ENCODE measurements at regions not wholly inside any gene's neighbourhood (a gene's known extent, or its start where the extent isn't known, plus 50 kb on each side); places are given as distances from the start of the nearest gene placed in this dataset.

GRCh38 chr6:168371981-168372711 lies 52.6 kb upstream of the DACT2 start:
- no peak overlapping the region for H3K4me2 ChIP-seq (ENCODE audit: control insufficient read depth, extremely low read depth, insufficient read depth, low read depth, low read length)
- H3K27ac ChIP-seq (ENCODE audit: control insufficient read depth, insufficient read depth, low read length) = no peak overlapping the region
- no peak for FAIRE-seq
- H2AFZ ChIP-seq (ENCODE audit: control insufficient read depth, low read length) = no peak overlapping the region
- no peaks in the 10 kb centered on the region for H4K20me1 ChIP-seq (ENCODE audit: control insufficient read depth, extremely low read depth, insufficient read depth, low read length)
- no peaks in the 10 kb centered on the region for H3K9me1 ChIP-seq (ENCODE audit: control insufficient read depth, extremely low read depth, insufficient read depth, low read length)
- no peaks in the 10 kb centered on the region for H3K4me1 ChIP-seq (ENCODE audit: control insufficient read depth, extremely low read depth, insufficient read depth, low read length)
- H3K79me2 ChIP-seq (ENCODE audit: control insufficient read depth, insufficient read depth, low read length) = no peaks in the 10 kb centered on the region
- H3K9me3 ChIP-seq (ENCODE audit: control insufficient read depth, low read depth, low read length) = no peaks in the 10 kb centered on the region
- TF ChIP-seq CTCF (optimal IDR thresholded peaks at IDR 0.05 in 1 of 3, IDR thresholded peaks at IDR 0.05 in 1 of 3, conservative IDR thresholded peaks at IDR 0.05 in 1 of 3; ENCODE audit: extremely low read depth in 1 of 3, insufficient read depth in 2 of 3, low read length in 3 of 3) (no peak), EZH2 (IDR thresholded peaks at IDR 0.05; ENCODE audit: low read length) (no peak)
- H3K9ac ChIP-seq (ENCODE audit: control insufficient read depth, extremely low read depth, insufficient read depth, low read length) = no peak overlapping the region
- H3K27me3 ChIP-seq (ENCODE audit: control insufficient read depth, extremely low read depth, insufficient read depth, low read length) = peaks cover 9% of the 10 kb centered on the region
- H3K4me3 ChIP-seq (ENCODE audit: control insufficient read depth in 2 of 3, extremely low read depth in 1 of 3, insufficient read depth in 2 of 3, low read depth in 1 of 3, low read length in 3 of 3) = no peak overlapping the region
- no peak for DNase-seq (ENCODE audit: low read depth, low spot score)
- no peaks in the 10 kb centered on the region for H3K36me3 ChIP-seq (ENCODE audit: control insufficient read depth in 2 of 2, extremely low read depth in 1 of 2, insufficient read depth in 2 of 2, low read length in 2 of 2)
- dilution Hi-C loops (cut with MboI; ENCODE audit: extremely low pct_ligation_motif_present, low sequenced_read_pairs) = no loop called here

GRCh38 chr6:168372889-168373288 lies 53.3 kb upstream of the DACT2 start:
- Histone ChIP-seq H3K9me1 (ENCODE audit: control insufficient read depth, extremely low read depth, insufficient read depth, low read length) (no peaks in the 10 kb centered on the region), H3K9ac (ENCODE audit: control insufficient read depth, extremely low read depth, insufficient read depth, low read length) (no peak overlapping the region), H3K4me1 (ENCODE audit: control insufficient read depth, extremely low read depth, insufficient read depth, low read length) (no peaks in the 10 kb centered on the region), H3K4me2 (ENCODE audit: control insufficient read depth, extremely low read depth, insufficient read depth, low read depth, low read length) (no peak overlapping the region), H3K36me3 (ENCODE audit: control insufficient read depth in 2 of 2, extremely low read depth in 1 of 2, insufficient read depth in 2 of 2, low read length in 2 of 2) (no peaks in the 10 kb centered on the region), H3K4me3 (ENCODE audit: control insufficient read depth in 2 of 3, extremely low read depth in 1 of 3, insufficient read depth in 2 of 3, low read depth in 1 of 3, low read length in 3 of 3) (no peak overlapping the region), H3K27me3 (ENCODE audit: control insufficient read depth, extremely low read depth, insufficient read depth, low read length) (peaks cover 16% of the 10 kb centered on the region), H3K27ac (ENCODE audit: control insufficient read depth, insufficient read depth, low read length) (no peak overlapping the region), H2AFZ (ENCODE audit: control insufficient read depth, low read length) (no peak overlapping the region), H3K79me2 (ENCODE audit: control insufficient read depth, insufficient read depth, low read length) (no peaks in the 10 kb centered on the region), H3K9me3 (ENCODE audit: control insufficient read depth, low read depth, low read length) (no peaks in the 10 kb centered on the region), H4K20me1 (ENCODE audit: control insufficient read depth, extremely low read depth, insufficient read depth, low read length) (no peaks in the 10 kb centered on the region)
- dilution Hi-C loops (cut with MboI; ENCODE audit: extremely low pct_ligation_motif_present, low sequenced_read_pairs) = no loop called here
- FAIRE-seq (no peak), DNase-seq (ENCODE audit: low read depth, low spot score) (no peak)
- TF ChIP-seq EZH2 (IDR thresholded peaks at IDR 0.05; ENCODE audit: low read length) (no peak), CTCF (optimal IDR thresholded peaks at IDR 0.05 in 1 of 3, IDR thresholded peaks at IDR 0.05 in 1 of 3, conservative IDR thresholded peaks at IDR 0.05 in 1 of 3; ENCODE audit: extremely low read depth in 1 of 3, insufficient read depth in 2 of 3, low read length in 3 of 3) (no peak)
